ENCODE measurements at regions not wholly inside any gene's neighbourhood (a gene's known extent, or its start where the extent isn't known, plus 50 kb on each side); places are given as distances from the start of the nearest gene placed in this dataset.

DNA sequence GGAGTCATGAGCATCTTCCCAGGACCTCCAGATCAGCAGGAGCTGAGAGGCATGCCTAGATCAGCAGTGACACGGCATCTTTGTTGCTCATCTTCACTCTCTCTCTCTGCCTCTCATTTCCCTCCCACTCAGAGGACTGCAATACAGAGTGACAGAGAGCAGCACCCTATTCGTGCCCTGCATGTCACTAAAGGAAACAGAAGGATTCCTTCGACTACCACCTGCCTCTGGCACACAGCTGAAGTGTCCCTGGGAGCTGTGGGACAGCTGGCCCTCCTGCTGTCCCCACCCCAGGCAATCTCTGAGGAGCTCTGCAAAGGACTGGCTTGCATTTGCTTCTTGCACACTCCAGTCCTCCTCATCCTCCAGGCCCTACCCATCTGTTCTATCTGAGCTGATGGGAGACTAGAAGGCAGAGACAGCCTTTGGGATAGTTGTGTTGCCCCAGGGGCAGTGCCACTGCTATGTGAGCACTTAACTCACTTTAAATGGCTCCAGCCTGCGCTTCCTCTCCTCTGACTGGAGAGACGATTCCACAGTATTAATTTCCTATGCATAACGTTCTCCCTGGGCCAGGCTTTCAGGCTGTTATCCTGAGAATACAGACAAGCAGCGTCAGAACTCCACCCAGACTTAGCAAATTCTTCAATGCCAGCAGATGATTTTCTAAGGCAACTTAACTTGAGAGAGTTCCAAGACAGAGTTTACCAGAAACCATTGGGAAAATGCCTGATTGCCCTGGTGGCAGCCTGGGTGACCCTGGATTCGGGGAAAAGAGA is 167.6 kb upstream of the MAP1B start:
- Histone ChIP-seq H3K9ac (ENCODE audit: control insufficient read depth, extremely low read depth, insufficient read depth, low read length) (no peak overlapping the region), H3K4me1 (ENCODE audit: control insufficient read depth, extremely low read depth, insufficient read depth, low read length) (peaks cover 9% of the 10 kb centered on the region), H3K9me3 (ENCODE audit: control insufficient read depth, low read depth, low read length) (no peaks in the 10 kb centered on the region), H4K20me1 (ENCODE audit: control insufficient read depth, extremely low read depth, insufficient read depth, low read length) (no peaks in the 10 kb centered on the region), H3K4me2 (ENCODE audit: control insufficient read depth, extremely low read depth, insufficient read depth, low read depth, low read length) (peak overlapping the region; percentile 33), H3K27ac (ENCODE audit: control insufficient read depth, insufficient read depth, low read length) (no peak overlapping the region), H2AFZ (ENCODE audit: control insufficient read depth, low read length) (peak overlapping the region; percentile 71), H3K79me2 (ENCODE audit: control insufficient read depth, insufficient read depth, low read length) (no peaks in the 10 kb centered on the region), H3K4me3 (ENCODE audit: control insufficient read depth in 2 of 3, extremely low read depth in 1 of 3, insufficient read depth in 2 of 3, low read depth in 1 of 3, low read length in 3 of 3) (no peak overlapping the region), H3K27me3 (ENCODE audit: control insufficient read depth, extremely low read depth, insufficient read depth, low read length) (no peaks in the 10 kb centered on the region), H3K9me1 (ENCODE audit: control insufficient read depth, extremely low read depth, insufficient read depth, low read length) (no peaks in the 10 kb centered on the region), H3K36me3 (ENCODE audit: control insufficient read depth in 2 of 2, extremely low read depth in 1 of 2, insufficient read depth in 2 of 2, low read length in 2 of 2) (no peaks in the 10 kb centered on the region)
- DNase-seq (ENCODE audit: low read depth, low spot score), result no peak
- dilution Hi-C loops (cut with MboI; ENCODE audit: extremely low pct_ligation_motif_present, low sequenced_read_pairs), result no loop called here
- TF ChIP-seq, protein P1, sequence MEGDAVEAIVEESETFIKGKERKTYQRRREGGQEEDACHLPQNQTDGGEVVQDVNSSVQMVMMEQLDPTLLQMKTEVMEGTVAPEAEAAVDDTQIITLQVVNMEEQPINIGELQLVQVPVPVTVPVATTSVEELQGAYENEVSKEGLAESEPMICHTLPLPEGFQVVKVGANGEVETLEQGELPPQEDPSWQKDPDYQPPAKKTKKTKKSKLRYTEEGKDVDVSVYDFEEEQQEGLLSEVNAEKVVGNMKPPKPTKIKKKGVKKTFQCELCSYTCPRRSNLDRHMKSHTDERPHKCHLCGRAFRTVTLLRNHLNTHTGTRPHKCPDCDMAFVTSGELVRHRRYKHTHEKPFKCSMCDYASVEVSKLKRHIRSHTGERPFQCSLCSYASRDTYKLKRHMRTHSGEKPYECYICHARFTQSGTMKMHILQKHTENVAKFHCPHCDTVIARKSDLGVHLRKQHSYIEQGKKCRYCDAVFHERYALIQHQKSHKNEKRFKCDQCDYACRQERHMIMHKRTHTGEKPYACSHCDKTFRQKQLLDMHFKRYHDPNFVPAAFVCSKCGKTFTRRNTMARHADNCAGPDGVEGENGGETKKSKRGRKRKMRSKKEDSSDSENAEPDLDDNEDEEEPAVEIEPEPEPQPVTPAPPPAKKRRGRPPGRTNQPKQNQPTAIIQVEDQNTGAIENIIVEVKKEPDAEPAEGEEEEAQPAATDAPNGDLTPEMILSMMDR (optimal IDR thresholded peaks at IDR 0.05 in 1 of 3, IDR thresholded peaks at IDR 0.05 in 1 of 3, conservative IDR thresholded peaks at IDR 0.05 in 1 of 3; ENCODE audit: extremely low read depth in 1 of 3, insufficient read depth in 2 of 3, low read length in 3 of 3), result no peak
- TF ChIP-seq EZH2 (IDR thresholded peaks at IDR 0.05; ENCODE audit: low read length), result no peak
- FAIRE-seq, result no peak

DNA sequence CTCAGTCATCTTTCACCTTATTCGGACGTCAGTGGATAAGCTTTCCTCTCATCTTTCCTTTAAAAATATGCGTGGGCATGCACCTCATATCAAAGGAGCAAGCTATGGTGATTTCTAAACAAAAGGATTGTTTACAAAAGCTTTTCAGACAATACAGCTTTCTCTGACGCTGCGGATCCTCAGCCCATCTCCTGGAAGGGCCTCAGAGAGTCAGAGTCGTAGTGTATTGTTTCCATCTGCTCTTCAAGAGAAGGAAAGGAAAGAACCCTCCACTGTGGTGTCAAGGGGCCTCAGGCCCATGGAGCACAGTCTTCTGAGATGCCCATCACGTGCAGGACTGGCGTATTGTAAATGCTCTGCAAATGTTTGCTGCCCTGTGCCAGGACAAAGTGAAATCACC is 163.4 kb upstream of the MAP1B start:
- H3K9me1 ChIP-seq (ENCODE audit: control insufficient read depth, extremely low read depth, insufficient read depth, low read length), result no peaks in the 10 kb centered on the region
- H3K4me2 ChIP-seq (ENCODE audit: control insufficient read depth, extremely low read depth, insufficient read depth, low read depth, low read length), result no peak overlapping the region
- H3K4me1 ChIP-seq (ENCODE audit: control insufficient read depth, extremely low read depth, insufficient read depth, low read length), result peaks cover 5% of the 10 kb centered on the region
- DNase-seq (ENCODE audit: low read depth, low spot score), result no peak
- H3K27me3 ChIP-seq (ENCODE audit: control insufficient read depth, extremely low read depth, insufficient read depth, low read length), result no peaks in the 10 kb centered on the region
- H2AFZ ChIP-seq (ENCODE audit: control insufficient read depth, low read length), result no peak overlapping the region
- no peak for FAIRE-seq
- H3K9me3 ChIP-seq (ENCODE audit: control insufficient read depth, low read depth, low read length), result no peaks in the 10 kb centered on the region
- dilution Hi-C loops (cut with MboI; ENCODE audit: extremely low pct_ligation_motif_present, low sequenced_read_pairs), result no loop called here
- no peak overlapping the region for H3K4me3 ChIP-seq (ENCODE audit: control insufficient read depth in 2 of 3, extremely low read depth in 1 of 3, insufficient read depth in 2 of 3, low read depth in 1 of 3, low read length in 3 of 3)
- no peaks in the 10 kb centered on the region for H3K36me3 ChIP-seq (ENCODE audit: control insufficient read depth in 2 of 2, extremely low read depth in 1 of 2, insufficient read depth in 2 of 2, low read length in 2 of 2)
- TF ChIP-seq, protein P1 (optimal IDR thresholded peaks at IDR 0.05 in 1 of 3, IDR thresholded peaks at IDR 0.05 in 1 of 3, conservative IDR thresholded peaks at IDR 0.05 in 1 of 3; ENCODE audit: extremely low read depth in 1 of 3, insufficient read depth in 2 of 3, low read length in 3 of 3), result no peak
- TF ChIP-seq EZH2 (IDR thresholded peaks at IDR 0.05; ENCODE audit: low read length), result no peak
- no peaks in the 10 kb centered on the region for H4K20me1 ChIP-seq (ENCODE audit: control insufficient read depth, extremely low read depth, insufficient read depth, low read length)
- H3K79me2 ChIP-seq (ENCODE audit: control insufficient read depth, insufficient read depth, low read length), result no peaks in the 10 kb centered on the region
- H3K9ac ChIP-seq (ENCODE audit: control insufficient read depth, extremely low read depth, insufficient read depth, low read length), result no peak overlapping the region
- no peak overlapping the region for H3K27ac ChIP-seq (ENCODE audit: control insufficient read depth, insufficient read depth, low read length)
